ENCODE measurements at regions not wholly inside any gene's neighbourhood (a gene's known extent, or its start where the extent isn't known, plus 50 kb on each side); places are given as distances from the start of the nearest gene placed in this dataset.

DNA sequence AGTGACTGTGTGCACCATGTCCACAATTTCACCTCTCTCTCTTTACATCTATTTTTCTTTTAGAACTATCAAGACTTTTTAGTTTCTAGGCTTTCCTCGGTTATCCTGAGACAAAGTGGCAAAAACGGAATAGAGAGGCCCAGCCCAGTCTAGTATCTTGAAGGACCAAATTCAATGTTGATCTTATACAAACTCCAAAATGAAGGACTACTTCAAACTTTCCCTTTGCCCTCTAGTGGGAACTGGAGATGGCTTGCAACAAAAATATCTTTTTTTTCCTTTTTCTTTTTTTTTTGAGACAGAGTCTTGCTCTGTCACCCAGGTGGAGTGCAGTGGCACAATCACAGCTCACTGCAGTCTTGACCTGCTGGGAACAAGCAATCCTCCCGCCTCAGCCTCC is 338.5 kb upstream of the UMPS start:
- TF ChIP-seq POLR2A (IDR thresholded peaks at IDR 0.05), result no peak
- TF ChIP-seq, protein P1, sequence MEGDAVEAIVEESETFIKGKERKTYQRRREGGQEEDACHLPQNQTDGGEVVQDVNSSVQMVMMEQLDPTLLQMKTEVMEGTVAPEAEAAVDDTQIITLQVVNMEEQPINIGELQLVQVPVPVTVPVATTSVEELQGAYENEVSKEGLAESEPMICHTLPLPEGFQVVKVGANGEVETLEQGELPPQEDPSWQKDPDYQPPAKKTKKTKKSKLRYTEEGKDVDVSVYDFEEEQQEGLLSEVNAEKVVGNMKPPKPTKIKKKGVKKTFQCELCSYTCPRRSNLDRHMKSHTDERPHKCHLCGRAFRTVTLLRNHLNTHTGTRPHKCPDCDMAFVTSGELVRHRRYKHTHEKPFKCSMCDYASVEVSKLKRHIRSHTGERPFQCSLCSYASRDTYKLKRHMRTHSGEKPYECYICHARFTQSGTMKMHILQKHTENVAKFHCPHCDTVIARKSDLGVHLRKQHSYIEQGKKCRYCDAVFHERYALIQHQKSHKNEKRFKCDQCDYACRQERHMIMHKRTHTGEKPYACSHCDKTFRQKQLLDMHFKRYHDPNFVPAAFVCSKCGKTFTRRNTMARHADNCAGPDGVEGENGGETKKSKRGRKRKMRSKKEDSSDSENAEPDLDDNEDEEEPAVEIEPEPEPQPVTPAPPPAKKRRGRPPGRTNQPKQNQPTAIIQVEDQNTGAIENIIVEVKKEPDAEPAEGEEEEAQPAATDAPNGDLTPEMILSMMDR (IDR thresholded peaks at IDR 0.05), result no peak

Measured in Peyer's patch (tissue), 4 donors.